HG03045 (cell line): ENCODE measurements at regions not wholly inside any gene's neighbourhood (a gene's known extent, or its start where the extent isn't known, plus 50 kb on each side); places are given as distances from the start of the nearest gene placed in this dataset.
"Not testable (repeated sequence)": the region's sequence is repeated elsewhere in the genome, so short reads cannot be mapped to it uniquely, and the experiment has no call there.

Experiments
- ATAC-seq: cut with Tn5 transposase; IDR thresholded peaks from one replicate; pipeline ENCODE4 v1.9.1; 2021; ENCODE audit warnings: mild to moderate bottlenecking, moderate library complexity; ENCODE audit not compliant: unreplicated experiment

DNA sequence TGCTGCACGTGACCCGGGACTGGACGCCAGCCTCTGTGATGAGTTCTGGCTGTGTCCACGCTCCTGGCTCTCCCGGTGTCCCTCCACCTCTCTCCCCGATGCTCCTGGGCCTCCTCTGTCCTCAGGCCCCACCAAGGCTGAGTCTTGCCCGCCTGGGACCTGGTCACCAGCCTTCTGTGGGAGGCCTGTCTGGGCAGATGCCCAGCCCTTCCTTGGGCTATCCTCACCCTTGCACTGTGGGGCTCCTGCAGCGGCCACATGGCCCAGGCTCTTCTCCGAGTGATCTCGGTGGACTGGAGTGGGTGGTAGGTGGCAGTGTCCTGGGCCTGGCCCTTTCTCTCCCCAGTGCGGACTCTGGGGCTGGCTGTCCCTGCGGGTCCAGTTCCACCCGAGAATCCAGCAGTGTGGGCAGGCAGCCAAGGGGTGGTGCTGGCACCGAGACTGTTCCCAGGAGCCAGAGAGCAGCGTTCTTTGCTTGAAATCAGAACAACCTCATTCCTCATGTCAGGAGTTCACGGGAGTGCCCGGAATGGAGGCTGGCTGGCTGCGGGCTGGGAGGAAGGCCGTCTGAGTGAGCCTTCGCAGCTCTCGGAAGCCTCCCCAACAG lies 94.6 kb downstream of the TMEM121 start:
- ATAC-seq: not testable (repeated sequence)

- not testable (repeated sequence) for ATAC-seq
Measured at GRCh38 chr14:105621479-105622328, 95.3 kb downstream of the TMEM121 start.

DNA sequence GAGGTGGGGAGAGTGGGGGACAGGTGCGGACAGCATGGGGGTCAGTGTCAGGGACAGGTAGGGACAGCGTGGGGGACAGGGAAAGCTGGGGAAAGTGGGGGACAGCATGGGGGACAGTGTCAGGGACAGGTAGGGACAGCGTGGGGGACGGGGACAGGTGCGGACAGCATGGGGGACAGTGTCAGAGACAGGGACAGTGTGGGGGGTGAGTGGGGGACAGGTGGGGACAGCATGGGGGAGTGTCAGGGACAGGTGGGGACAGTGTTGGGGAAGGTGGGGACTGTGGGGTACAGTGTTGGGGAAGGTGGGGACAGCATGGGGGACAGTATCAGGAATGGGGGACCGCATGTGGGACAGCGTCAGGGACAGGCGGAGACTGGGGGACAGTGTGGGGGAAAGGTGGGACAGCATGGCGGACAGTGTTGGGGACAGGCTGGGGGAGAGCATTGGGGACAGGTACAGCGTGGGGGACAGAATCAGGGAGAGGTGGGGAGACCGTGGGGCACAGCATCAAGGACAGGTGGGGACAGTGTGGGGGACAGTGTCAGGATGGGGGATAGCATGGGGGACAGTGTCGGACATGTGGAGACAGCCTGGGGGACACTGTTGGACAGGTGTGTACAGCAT lies 96.1 kb downstream of the TMEM121 start:
- ATAC-seq: no peak

GRCh38 chr14:105623178-105623577 lies 96.8 kb downstream of the TMEM121 start:
- ATAC-seq: not testable (repeated sequence)

GRCh38 chr14:105624346-105624745 lies 98.0 kb downstream of the TMEM121 start:
- ATAC-seq: not testable (repeated sequence)

DNA sequence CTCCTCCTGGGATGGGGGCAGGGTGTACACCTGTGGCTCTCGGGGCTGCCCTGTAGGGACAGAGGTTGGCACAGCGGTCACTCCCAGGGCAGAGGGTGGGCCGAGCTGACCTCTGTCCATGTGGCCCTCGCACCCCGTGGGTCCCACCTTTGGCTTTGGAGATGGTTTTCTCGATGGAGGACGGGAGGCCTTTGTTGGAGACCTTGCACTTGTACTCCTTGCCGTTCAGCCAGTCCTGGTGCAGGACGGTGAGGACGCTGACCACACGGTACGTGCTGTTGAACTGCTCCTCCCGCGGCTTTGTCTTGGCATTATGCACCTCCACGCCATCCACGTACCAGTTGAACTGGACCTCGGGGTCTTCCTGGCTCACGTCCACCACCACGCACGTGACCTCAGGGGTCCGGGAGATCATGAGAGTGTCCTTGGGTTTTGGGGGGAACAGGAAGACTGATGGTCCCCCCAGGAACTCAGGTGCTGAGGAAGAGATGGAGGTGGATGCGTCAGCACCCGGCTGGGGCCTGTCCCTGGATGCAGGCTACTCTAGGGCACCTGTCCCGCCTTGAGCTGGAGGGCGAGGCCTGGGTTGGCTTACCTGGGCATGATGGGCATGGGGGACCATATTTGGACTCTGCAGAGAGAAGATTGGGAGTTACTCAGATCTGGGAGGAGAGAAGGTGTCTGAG lies 98.5 kb downstream of the TMEM121 start:
- ATAC-seq: not testable (repeated sequence)

GRCh38 chr14:105625448-105625847 lies 99.1 kb downstream of the TMEM121 start:
- ATAC-seq: not testable (repeated sequence)

DNA sequence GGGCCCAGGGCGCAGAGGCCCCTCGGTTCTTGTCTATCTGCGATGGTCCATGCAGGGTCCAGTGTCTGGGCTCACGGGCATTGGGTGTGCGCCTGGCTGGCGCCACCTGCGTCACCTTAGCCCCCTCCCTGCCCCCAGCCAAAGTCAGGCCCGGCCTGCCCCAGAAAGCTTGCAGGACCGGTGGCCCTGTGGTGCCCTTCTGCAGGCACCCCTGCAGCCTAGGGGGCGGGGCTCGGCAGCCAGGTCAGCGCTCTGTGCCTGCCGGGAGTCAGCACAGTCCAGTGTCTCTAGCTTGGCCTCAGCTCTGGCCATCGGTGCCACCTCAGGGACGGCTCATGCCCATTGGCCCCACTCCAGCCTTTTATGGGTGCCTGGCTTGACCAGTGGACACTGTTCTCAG lies 99.7 kb downstream of the TMEM121 start:
- ATAC-seq: not testable (repeated sequence)

GRCh38 chr14:105626651-105627050 lies 100.3 kb downstream of the TMEM121 start:
- not testable (repeated sequence) for ATAC-seq

- ATAC-seq: not testable (repeated sequence)
Measured at GRCh38 chr14:105627287-105627686, 100.9 kb downstream of the TMEM121 start.

DNA sequence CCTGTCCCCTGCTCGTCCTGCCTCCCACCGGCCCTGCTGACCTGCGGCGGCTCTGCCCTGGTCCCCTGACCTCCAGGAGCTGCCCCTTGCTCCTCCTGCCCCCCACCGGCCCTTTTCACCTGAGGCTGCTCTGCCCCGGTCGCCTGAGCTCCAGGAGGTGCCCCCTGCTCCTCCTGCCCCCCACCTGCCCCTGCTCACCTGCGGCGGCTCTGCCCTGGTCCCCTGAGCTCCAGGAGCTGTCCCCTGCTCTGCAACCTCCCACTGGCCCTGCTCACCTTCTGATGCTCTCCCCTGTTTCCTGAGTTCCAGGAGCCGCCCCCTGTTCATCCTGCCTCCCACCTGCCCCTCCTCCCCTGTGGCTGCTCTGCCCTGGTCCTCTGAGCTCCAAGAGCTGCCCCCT lies 101.3 kb downstream of the TMEM121 start:
- ATAC-seq: no peak

- not testable (repeated sequence) for ATAC-seq
Measured at GRCh38 chr14:105628126-105628525, 101.7 kb downstream of the TMEM121 start.

DNA sequence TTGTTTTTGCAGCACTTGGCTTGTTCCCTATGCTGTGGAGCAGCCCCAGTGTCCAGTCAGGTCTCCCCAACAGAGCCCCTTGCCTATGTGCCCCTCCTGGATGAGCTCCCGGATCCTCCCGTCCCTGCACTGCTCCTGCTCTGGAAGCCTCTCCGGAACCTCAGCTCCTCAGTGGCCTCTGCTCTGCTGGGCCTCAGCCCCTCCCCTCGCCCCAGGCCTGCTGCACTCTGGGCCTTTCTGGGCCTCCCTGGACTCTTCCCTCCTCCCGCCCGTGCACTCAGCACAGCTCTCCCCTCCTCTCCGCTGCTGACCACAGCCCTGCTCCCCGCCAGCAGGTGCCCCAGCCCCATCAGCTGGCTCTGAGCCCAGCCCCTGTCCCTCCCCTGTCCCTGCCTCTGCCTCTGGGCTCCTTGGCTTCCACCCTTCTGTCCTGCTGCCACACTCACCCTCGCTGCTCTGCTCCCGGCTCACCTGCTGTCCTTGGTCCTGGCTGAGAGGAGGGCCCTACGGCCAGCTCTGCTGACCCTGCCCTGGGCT lies 102.2 kb downstream of the TMEM121 start:
- not testable (repeated sequence) for ATAC-seq

DNA sequence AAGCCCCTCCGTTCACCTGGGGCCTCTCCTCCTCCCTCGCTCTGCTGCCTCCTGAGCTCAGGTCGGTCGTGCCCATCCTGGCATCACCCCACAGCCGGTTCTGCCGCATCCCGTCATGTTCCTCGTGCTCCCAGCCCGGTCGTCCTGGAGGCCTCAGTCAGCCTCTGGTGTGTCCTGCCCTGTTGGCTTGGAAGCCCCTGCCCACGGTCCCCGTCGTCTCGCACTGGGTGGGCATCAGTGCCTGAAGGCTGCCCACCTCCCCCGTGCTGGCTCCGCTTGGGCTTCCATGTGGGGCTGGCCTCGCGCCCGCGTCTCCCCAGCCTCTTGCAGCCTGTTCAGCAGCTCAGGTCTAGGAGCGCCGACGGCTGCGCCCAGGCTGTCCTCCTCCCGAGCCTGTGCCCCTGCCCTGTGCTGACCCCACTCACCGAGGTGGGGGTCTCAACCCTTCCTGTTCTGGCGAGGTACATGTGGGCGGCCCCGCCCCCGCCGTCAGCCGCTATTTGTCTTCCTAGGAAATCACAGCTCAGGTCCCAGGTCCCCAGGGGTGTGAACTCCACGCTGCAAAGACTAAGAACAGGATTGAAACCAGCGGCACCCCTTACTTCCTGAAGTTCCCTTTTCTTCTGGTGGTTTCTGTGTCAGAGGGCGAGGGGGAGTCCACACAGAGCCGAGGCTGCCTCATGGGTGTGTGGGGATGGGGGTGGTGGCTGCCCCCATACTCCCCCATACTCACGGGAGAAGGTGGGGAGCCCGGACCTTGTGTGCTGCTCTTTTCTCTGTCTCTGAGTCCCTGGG lies 102.9 kb downstream of the TMEM121 start:
- ATAC-seq: not testable (repeated sequence)

- no peak for ATAC-seq
Measured at GRCh38 chr14:105629886-105630215, 103.5 kb downstream of the TMEM121 start.

DNA sequence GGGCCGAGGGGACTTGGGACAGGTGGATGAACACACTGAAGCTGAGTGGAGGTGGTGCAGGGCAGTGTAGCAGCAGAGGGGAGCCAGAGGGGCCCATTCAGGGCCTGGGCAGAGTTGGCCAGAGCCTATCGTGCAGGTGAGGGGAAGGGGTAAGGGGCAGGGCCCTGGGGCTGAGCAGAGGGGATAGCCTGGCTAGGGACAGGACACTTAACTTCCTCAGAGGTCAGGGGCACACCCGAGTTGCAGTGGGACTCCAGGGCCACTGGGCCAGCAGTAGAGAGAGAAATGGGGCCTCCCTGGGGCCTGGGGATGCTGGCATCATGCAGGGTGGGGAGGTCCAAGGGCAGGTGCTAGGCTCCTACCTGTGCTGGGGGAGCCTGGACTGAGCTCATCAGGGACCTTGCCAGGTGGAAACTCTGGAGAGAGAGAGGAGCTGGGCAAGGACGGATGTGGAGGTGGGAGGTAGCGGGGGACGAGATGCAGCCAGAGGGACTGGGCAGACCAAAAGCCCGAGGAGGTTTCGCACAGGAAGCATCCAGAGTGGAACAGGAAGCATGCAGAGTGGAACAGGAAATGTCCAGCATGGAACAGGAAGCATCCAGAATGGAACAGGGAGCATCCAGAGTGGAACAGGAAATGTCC lies 104.0 kb downstream of the TMEM121 start:
- ATAC-seq: not testable (repeated sequence)

DNA sequence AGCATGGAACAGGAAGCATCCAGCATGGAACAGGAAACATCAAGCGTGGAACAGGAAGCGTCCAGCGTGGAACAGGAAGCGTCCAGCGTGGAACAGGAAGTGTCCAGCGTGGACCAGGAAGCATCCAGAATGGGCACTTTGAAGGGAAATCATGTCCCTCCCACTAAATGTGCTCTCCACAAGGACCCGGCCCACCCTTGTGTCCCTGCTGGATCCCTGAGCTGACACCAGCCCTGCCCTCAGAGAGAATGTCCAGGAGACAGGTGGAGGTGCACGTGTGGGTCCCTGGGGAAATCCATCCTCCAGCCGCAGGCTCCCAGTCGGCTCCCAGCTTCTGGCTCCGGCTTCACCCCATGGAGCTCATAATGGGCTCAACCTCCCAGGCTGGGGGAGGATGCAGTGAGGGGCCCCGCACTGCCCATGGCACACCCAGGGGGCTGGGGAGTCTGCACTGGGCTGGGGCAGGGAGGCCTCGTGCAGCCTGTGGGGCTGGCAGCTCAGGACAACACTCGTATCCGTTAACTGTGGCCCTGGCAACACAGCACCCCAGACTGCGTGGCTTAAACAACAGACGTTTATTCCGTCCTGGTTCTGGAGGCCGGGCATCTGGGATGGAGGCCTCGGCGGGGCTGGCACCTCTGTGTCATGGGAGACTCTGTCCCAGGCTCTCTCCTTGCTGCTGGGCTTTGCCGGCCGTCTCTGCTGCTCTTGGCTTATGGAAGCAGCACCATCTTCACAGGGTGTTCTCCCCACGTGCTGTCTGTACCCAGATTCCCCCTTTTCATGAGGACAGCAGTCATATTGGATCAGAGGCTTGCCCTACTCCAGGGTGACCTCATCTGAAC lies 104.8 kb downstream of the TMEM121 start:
- ATAC-seq: not testable (repeated sequence)

DNA sequence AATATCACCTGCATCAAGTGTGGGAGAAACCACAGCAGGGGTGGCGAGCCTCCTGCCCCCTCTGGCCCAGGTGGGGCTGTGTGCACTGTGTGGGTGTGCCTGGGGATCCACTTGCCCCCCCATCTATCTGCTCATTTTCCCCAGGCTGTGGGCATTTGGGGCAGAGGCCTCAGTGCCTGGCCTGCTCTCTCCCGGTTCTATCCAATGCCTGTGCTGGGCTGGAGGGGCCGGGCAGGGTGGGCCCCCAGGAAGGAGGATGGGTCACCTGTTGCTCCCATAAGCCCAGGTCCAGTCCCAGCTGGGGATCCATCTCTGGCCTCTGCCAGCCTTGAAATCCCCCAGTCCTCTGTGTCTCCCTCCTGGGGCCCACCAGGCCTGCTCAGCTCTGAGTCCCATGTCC lies 105.6 kb downstream of the TMEM121 start:
- no peak for ATAC-seq

DNA sequence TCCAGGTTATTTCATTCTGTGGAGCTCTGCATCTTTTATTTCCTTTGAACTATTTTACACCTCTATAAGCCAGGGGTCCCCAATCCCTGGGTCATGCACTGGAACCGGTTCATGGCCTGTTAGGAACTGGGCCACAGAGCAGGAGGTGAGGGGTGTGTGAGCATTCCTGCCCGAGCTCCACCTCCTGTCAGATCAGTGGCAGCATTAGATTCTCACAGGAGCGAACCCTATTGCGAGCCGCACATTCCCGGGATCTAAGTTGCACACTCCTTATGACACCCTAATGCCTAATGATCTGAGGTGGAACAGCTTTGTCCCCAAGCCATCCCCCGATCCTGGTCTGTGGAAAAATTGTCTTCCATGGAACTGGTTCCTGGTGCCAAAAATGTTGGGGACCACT lies 107.2 kb downstream of the TMEM121 start:
- not testable (repeated sequence) for ATAC-seq
